GM12873 (cell line): ENCODE measurements at regions not wholly inside any gene's neighbourhood (a gene's known extent, or its start where the extent isn't known, plus 50 kb on each side); places are given as distances from the start of the nearest gene placed in this dataset.

Experiments used
- CTCF ChIP-seq: IDR thresholded peaks from 2 replicates; pipeline ENCODE4 v1.5.1; 2012; ENCODE audit warnings: low read depth, mild to moderate bottlenecking, moderate library complexity, low read length, control low read depth; ENCODE audit not compliant: insufficient read depth; ENCODE audit errors: missing control alignments

- TF ChIP-seq CTCF: peak; percentile 28
Measured at GRCh38 chr3:194928831-194929577, 243.3 kb downstream of the FAM43A start.

- no peak for TF ChIP-seq CTCF
Measured at GRCh38 chr3:194929578-194929960, 243.9 kb downstream of the FAM43A start.

- no peak for TF ChIP-seq CTCF
Measured at GRCh38 chr3:194930377-194931204, 244.9 kb downstream of the FAM43A start.

- no peak for TF ChIP-seq CTCF
Measured at GRCh38 chr3:194931347-194931746, 245.7 kb downstream of the FAM43A start.

- TF ChIP-seq CTCF: no peak
Measured at GRCh38 chr3:194931865-194932264, 246.2 kb downstream of the FAM43A start.

GRCh38 chr3:194933465-194933864 is 247.8 kb downstream of the FAM43A start:
- no peak for TF ChIP-seq CTCF

- TF ChIP-seq CTCF: no peak
Measured at GRCh38 chr3:194935061-194935460, 249.4 kb downstream of the FAM43A start.
